Activated T-cell treated with anti-CD3 and anti-CD28 coated beads, Interleukin-2, amount 50 U/mL, for 48 hours (primary cell): ENCODE measurements at regions not wholly inside any gene's neighbourhood (a gene's known extent, or its start where the extent isn't known, plus 50 kb on each side); places are given as distances from the start of the nearest gene placed in this dataset.
"Not testable (repeated sequence)": the region's sequence is repeated elsewhere in the genome, so short reads cannot be mapped to it uniquely, and the experiment has no call there.

Source experiments
- DNase-seq, 2 experiments: peaks; one replicate each; pipeline ENCODE4 v3.0.0-alpha.2; 2020

- not testable (repeated sequence) for DNase-seq
These were observed 243.5 kb downstream of the FOXD4L6 start for GRCh38 chr9:40884902-40885490.

GRCh38 chr9:40884072-40884901, 244.2 kb downstream of the FOXD4L6 start:
- no peak for DNase-seq

GRCh38 chr9:40883423-40884071, 244.9 kb downstream of the FOXD4L6 start:
- not testable (repeated sequence) for DNase-seq

- not testable (repeated sequence) for DNase-seq
These were observed 254.7 kb downstream of the FOXD4L6 start for GRCh38 chr9:40873753-40874295.

GRCh38 chr9:40868437-40868836, 260.0 kb downstream of the FOXD4L6 start:
- DNase-seq: not testable (repeated sequence)
